A549 (cell line): ENCODE measurements at regions not wholly inside any gene's neighbourhood (a gene's known extent, or its start where the extent isn't known, plus 50 kb on each side); places are given as distances from the start of the nearest gene placed in this dataset.

Experiments used
- ATAC-seq, 2 experiments: fragments of 200-7000 bp in 1 of 2; fragments of >200 bp in 1 of 2; cut with Nextera tagmentation in 1 of 2; cut with Tn5 transposase in 1 of 2; 3 replicates each; pipeline versions ENCODE4 v1.8.0 to v1.9.1; 2018 to 2020; ENCODE audit warnings: mild to moderate bottlenecking in 1 of 2, moderate library complexity in 1 of 2
- CTCF ChIA-PET: fragments of 300-600 bp; sonication (Branson Sonifier 250); formaldehyde crosslinking; extraction: SDS; loops from one replicate; lab custom pipeline; 2021; ENCODE audit warnings: antibody characterized with exemption, inconsistent platforms; lab: Yijun Ruan, JAX
- POLR2A ChIA-PET: fragments of 350-600 bp; formaldehyde crosslinking; extraction: SDS; loops from one replicate; lab custom pipeline; 2021; ENCODE audit warnings: antibody characterized with exemption, inconsistent platforms; lab: Yijun Ruan, JAX
- DNase-seq, 2 experiments: peaks; one replicate each; pipeline versions ENCODE4 v3.0.0 to v3.0.0-alpha.2; 2011 to 2016; ENCODE audit warnings: low read depth in 1 of 2, low spot score in 1 of 2
- FAIRE-seq: peaks from 2 replicates; lab custom pipeline; 2011; peaks lifted over from hg19 to GRCh38; lab: Jason Lieb, UNC
- H3K27ac ChIP-seq, 2 experiments: fragments of >200 bp; sonication (Bioruptor Twin); formaldehyde crosslinking; 3 replicates each; pipeline ENCODE4 v1.5.1; 2016 to 2017
- H3K4me1 ChIP-seq: fragments of >200 bp; sonication (Bioruptor Twin); formaldehyde crosslinking; 3 replicates; pipeline ENCODE4 v1.6.1; 2016
- H3K4me2 ChIP-seq: fragments of >200 bp; sonication (Bioruptor Twin); formaldehyde crosslinking; 3 replicates; pipeline ENCODE4 v1.6.1; 2016
- H3K4me3 ChIP-seq: fragments of >200 bp; sonication (Bioruptor Twin); formaldehyde crosslinking; 3 replicates; pipeline ENCODE4 v1.5.1; 2016
- H3K9me3 ChIP-seq: fragments of >200 bp; sonication (Bioruptor Twin); formaldehyde crosslinking; 3 replicates; pipeline ENCODE4 v1.6.1; 2016
- CEBPB ChIP-seq, 2 experiments: fragments of >200 bp in 1 of 2; sonication (Bioruptor Twin) in 1 of 2; formaldehyde crosslinking in 1 of 2; IDR thresholded peaks; 2 replicates each; pipeline ENCODE4 v1.6.1; 2012 to 2016
- CHD4 ChIP-seq: fragments of 200-600 bp; sonication (generic); IDR thresholded peaks from 2 replicates; pipeline ENCODE4 v1.6.1; 2016; ENCODE audit warnings: antibody characterized with exemption, mild to moderate bottlenecking, borderline replicate concordance
- EHMT2 ChIP-seq: fragments of 200-600 bp; sonication (generic); IDR thresholded peaks from 2 replicates; pipeline ENCODE4 v1.6.1; 2016; ENCODE audit warnings: antibody characterized with exemption, low read depth, mild to moderate bottlenecking, moderate library complexity
- EP300 ChIP-seq, 2 experiments: fragments of >200 bp; sonication (Bioruptor Twin); formaldehyde crosslinking; IDR thresholded peaks; 2 replicates in 1 of 2; 3 replicates in 1 of 2; pipeline ENCODE4 v1.6.1; 2016 to 2017
- ESRRA ChIP-seq: fragments of 150-350 bp; IDR thresholded peaks from 2 replicates; pipeline ENCODE4 v1.6.1; 2014; ENCODE audit warnings: mild to moderate bottlenecking, low read length, borderline replicate concordance
- GATA3 ChIP-seq: IDR thresholded peaks from 2 replicates; pipeline ENCODE4 v1.6.1; 2012; ENCODE audit warnings: borderline replicate concordance
- HMGXB4 ChIP-seq: fragments of 250-450 bp; sonication (Bioruptor Pico); IDR thresholded peaks from 2 replicates; pipeline ENCODE4 v1.5.0; 2021; ENCODE audit warnings: mild to moderate bottlenecking, moderate library complexity, borderline replicate concordance
- KDM1A ChIP-seq: fragments of 200-600 bp; sonication (generic); IDR thresholded peaks from 2 replicates; pipeline ENCODE4 v1.6.1; 2016; ENCODE audit warnings: low read depth, mild to moderate bottlenecking
- KDM5A ChIP-seq: fragments of 200-600 bp; sonication (generic); IDR thresholded peaks from 2 replicates; pipeline ENCODE4 v1.6.1; 2016; ENCODE audit warnings: antibody characterized with exemption, mild to moderate bottlenecking
- MAX ChIP-seq: IDR thresholded peaks from 2 replicates; pipeline ENCODE4 v1.6.1; 2012
- MAZ ChIP-seq: fragments of 150-350 bp; IDR thresholded peaks from 2 replicates; pipeline ENCODE4 v1.6.1; 2014; ENCODE audit warnings: antibody characterized with exemption, low read depth, low read length, borderline replicate concordance
- NPAS2 ChIP-seq: fragments of 250-450 bp; sonication (Bioruptor Pico); IDR thresholded peaks from 2 replicates; pipeline ENCODE4 v1.8.0; 2022; ENCODE audit warnings: mild to moderate bottlenecking, moderate library complexity, borderline replicate concordance
- PHF8 ChIP-seq: fragments of 200-600 bp; sonication (generic); IDR thresholded peaks from 2 replicates; pipeline ENCODE4 v1.6.1; 2016; ENCODE audit warnings: low read depth, mild to moderate bottlenecking, antibody characterized with exemption, moderate library complexity, borderline replicate concordance
- POLR2A ChIP-seq: IDR thresholded peaks from 2 replicates; pipeline ENCODE4 v1.6.1; 2012; ENCODE audit warnings: mild to moderate bottlenecking, low read length
- RAD21 ChIP-seq, 2 experiments: fragments of >200 bp in 1 of 2; sonication (Bioruptor Twin) in 1 of 2; formaldehyde crosslinking in 1 of 2; IDR thresholded peaks in 1 of 2; conservative IDR thresholded peaks in 1 of 2; 2 replicates in 1 of 2; 3 replicates in 1 of 2; pipeline ENCODE4 v1.6.1; 2012 to 2018; ENCODE audit warnings: inconsistent platforms in 1 of 2
- RFX5 ChIP-seq: fragments of 450-650 bp; IDR thresholded peaks from 2 replicates; pipeline ENCODE4 v1.7.1; 2014; ENCODE audit warnings: antibody characterized with exemption, mild to moderate bottlenecking, moderate library complexity
- SMC3 ChIP-seq: fragments of >200 bp; sonication (Bioruptor Twin); formaldehyde crosslinking; IDR thresholded peaks from 3 replicates; pipeline ENCODE4 v1.6.1; 2018; ENCODE audit warnings: inconsistent platforms
- SREBF2 ChIP-seq: fragments of 450-650 bp; IDR thresholded peaks from 2 replicates; pipeline ENCODE4 v1.6.1; 2014; ENCODE audit warnings: mild to moderate bottlenecking, moderate library complexity
- TFCP2L1 ChIP-seq: fragments of 250-450 bp; sonication (Bioruptor Pico); IDR thresholded peaks from 2 replicates; pipeline ENCODE4 v1.5.0; 2021; ENCODE audit warnings: mild to moderate bottlenecking
- WGBS: methylation state at CpG from one replicate; pipeline ENCODE4 v1.1.6; 2017; ENCODE audit errors: missing lambda C conversion rate; 5-methylcytosine and 5-hydroxymethylcytosine counted together
- TF ChIP-seq, protein P1 (sequence below): fragments of >200 bp; sonication (Bioruptor Twin); formaldehyde crosslinking; IDR thresholded peaks from 2 replicates; pipeline ENCODE4 v1.6.1; 2016
- TF ChIP-seq, protein P2 (sequence below): fragments of 200-600 bp; sonication (generic); IDR thresholded peaks from 2 replicates; pipeline ENCODE4 v1.6.1; 2016; ENCODE audit warnings: antibody characterized with exemption, mild to moderate bottlenecking, moderate library complexity
- TF ChIP-seq, protein P3 (sequence below): fragments of 150-350 bp; IDR thresholded peaks from 2 replicates; pipeline ENCODE4 v1.6.1; 2014; ENCODE audit warnings: low read depth, mild to moderate bottlenecking, low read length

DNA sequence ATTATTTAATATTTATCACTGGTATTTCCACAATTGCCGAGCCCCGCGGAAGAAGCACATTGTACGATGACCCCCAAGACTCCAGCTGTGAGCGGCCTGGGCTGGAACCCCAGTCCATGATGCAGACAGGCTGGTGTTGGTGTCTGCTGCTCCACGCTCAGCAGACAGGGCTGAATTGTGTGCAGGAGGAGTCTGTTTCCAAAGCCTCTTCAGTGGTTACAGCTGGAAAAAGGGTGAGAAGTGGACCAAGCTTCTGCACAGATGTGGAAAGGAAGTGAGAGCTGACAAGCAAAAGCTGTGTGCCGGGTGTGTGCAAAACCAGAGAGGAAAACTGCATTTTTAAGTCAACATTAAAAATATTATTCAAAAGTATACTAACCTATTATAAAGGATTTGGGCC is 500.4 kb downstream of the GALR1 start:
- DNase-seq (no peak), FAIRE-seq (no peak), ATAC-seq (no peak)
- ChIA-PET CTCF (interaction anchor here (0.6 kb wide), 1 partner anchor 150 kb away, joined by 4 read pairs; no protein-coding TSS in a partner anchor), POLR2A (no interaction called here)
- Histone ChIP-seq H3K4me3 (no peak overlapping the region), H3K9me3 (no peaks in the 10 kb centered on the region), H3K4me2 (no peak overlapping the region), H3K4me1 (no peaks in the 10 kb centered on the region), H3K27ac (no peak overlapping the region)
- WGBS = 29% methylated on average over 7 of the region's 7 CpGs
- TF ChIP-seq KDM5A (no peak), MAZ (no peak), PHF8 (no peak), SMC3 (no peak), RFX5 (no peak), GATA3 (no peak)
- TF ChIP-seq, protein P1, sequence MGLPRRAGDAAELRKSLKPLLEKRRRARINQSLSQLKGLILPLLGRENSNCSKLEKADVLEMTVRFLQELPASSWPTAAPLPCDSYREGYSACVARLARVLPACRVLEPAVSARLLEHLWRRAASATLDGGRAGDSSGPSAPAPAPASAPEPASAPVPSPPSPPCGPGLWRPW = no peak
- TF ChIP-seq, protein P2, sequence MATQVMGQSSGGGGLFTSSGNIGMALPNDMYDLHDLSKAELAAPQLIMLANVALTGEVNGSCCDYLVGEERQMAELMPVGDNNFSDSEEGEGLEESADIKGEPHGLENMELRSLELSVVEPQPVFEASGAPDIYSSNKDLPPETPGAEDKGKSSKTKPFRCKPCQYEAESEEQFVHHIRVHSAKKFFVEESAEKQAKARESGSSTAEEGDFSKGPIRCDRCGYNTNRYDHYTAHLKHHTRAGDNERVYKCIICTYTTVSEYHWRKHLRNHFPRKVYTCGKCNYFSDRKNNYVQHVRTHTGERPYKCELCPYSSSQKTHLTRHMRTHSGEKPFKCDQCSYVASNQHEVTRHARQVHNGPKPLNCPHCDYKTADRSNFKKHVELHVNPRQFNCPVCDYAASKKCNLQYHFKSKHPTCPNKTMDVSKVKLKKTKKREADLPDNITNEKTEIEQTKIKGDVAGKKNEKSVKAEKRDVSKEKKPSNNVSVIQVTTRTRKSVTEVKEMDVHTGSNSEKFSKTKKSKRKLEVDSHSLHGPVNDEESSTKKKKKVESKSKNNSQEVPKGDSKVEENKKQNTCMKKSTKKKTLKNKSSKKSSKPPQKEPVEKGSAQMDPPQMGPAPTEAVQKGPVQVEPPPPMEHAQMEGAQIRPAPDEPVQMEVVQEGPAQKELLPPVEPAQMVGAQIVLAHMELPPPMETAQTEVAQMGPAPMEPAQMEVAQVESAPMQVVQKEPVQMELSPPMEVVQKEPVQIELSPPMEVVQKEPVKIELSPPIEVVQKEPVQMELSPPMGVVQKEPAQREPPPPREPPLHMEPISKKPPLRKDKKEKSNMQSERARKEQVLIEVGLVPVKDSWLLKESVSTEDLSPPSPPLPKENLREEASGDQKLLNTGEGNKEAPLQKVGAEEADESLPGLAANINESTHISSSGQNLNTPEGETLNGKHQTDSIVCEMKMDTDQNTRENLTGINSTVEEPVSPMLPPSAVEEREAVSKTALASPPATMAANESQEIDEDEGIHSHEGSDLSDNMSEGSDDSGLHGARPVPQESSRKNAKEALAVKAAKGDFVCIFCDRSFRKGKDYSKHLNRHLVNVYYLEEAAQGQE = no peak
- TF ChIP-seq, protein P3, sequence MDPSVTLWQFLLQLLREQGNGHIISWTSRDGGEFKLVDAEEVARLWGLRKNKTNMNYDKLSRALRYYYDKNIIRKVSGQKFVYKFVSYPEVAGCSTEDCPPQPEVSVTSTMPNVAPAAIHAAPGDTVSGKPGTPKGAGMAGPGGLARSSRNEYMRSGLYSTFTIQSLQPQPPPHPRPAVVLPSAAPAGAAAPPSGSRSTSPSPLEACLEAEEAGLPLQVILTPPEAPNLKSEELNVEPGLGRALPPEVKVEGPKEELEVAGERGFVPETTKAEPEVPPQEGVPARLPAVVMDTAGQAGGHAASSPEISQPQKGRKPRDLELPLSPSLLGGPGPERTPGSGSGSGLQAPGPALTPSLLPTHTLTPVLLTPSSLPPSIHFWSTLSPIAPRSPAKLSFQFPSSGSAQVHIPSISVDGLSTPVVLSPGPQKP = no peak

GRCh38 chr18:77754475-77755044 is 504.9 kb downstream of the GALR1 start:
- no peak overlapping the region for H3K27ac ChIP-seq
- ChIA-PET CTCF (no interaction called here), POLR2A (no interaction called here)
- FAIRE-seq (no peak), ATAC-seq (no peak), DNase-seq (no peak)
- no peak overlapping the region for H3K4me2 ChIP-seq
- no peaks in the 10 kb centered on the region for H3K9me3 ChIP-seq
- no peak overlapping the region for H3K4me3 ChIP-seq
- TF ChIP-seq CHD4 (no peak), ESRRA (no peak), EP300 (IDR thresholded peaks at IDR 0.05) (no peak), RAD21 (conservative IDR thresholded peaks at IDR 0.05 in 1 of 2, IDR thresholded peaks at IDR 0.05 in 1 of 2) (no peak), HMGXB4 (CRISPR knock-in tag) (no peak), TFCP2L1 (CRISPR knock-in tag) (no peak), KDM1A (no peak), CEBPB (IDR thresholded peaks at IDR 0.05) (no peak), MAX (no peak), SREBF2 (no peak), EHMT2 (no peak), NPAS2 (CRISPR knock-in tag) (no peak), POLR2A (no peak), RFX5 (no peak), KDM5A (no peak)
- H3K4me1 ChIP-seq = no peaks in the 10 kb centered on the region
- 9% methylated on average over 7 of the region's 7 CpGs for WGBS
